Sigmoid colon (tissue), 4 donors: ENCODE measurements at regions not wholly inside any gene's neighbourhood (a gene's known extent, or its start where the extent isn't known, plus 50 kb on each side); places are given as distances from the start of the nearest gene placed in this dataset.

Source experiments
- EP300 ChIP-seq, 4 donors: sonication (generic); formaldehyde crosslinking; IDR thresholded peaks; one replicate each; pipeline ENCODE4 v1.6.1; 2017; ENCODE audit warnings: antibody characterized with exemption in 4 of 4
- POLR2A ChIP-seq, 2 donors: fragments of 450-650 bp; IDR thresholded peaks; one replicate each; pipeline ENCODE4 v1.6.1; 2016; ENCODE audit warnings: antibody characterized with exemption in 2 of 2, mild to moderate bottlenecking in 2 of 2, moderate library complexity in 2 of 2
- TF ChIP-seq, protein P1 (sequence below), 4 experiments: fragments of 450-650 bp in 3 of 4; fragments of 200-600 bp in 1 of 4; IDR thresholded peaks; one replicate each; pipeline ENCODE4 v1.5.1; 2016 to 2019; ENCODE audit warnings: antibody characterized with exemption in 4 of 4, mild to moderate bottlenecking in 3 of 4, moderate library complexity in 2 of 4

- TF ChIP-seq, protein P1, sequence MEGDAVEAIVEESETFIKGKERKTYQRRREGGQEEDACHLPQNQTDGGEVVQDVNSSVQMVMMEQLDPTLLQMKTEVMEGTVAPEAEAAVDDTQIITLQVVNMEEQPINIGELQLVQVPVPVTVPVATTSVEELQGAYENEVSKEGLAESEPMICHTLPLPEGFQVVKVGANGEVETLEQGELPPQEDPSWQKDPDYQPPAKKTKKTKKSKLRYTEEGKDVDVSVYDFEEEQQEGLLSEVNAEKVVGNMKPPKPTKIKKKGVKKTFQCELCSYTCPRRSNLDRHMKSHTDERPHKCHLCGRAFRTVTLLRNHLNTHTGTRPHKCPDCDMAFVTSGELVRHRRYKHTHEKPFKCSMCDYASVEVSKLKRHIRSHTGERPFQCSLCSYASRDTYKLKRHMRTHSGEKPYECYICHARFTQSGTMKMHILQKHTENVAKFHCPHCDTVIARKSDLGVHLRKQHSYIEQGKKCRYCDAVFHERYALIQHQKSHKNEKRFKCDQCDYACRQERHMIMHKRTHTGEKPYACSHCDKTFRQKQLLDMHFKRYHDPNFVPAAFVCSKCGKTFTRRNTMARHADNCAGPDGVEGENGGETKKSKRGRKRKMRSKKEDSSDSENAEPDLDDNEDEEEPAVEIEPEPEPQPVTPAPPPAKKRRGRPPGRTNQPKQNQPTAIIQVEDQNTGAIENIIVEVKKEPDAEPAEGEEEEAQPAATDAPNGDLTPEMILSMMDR (IDR thresholded peaks at IDR 0.05), result no peak
- no peak for TF ChIP-seq EP300 (IDR thresholded peaks at IDR 0.05)
- TF ChIP-seq POLR2A (IDR thresholded peaks at IDR 0.05), result no peak
Observed at GRCh38 chr12:116629480-116629879, 70.3 kb downstream of the MAP1LC3B2 start.
